ENCODE measurements at regions not wholly inside any gene's neighbourhood (a gene's known extent, or its start where the extent isn't known, plus 50 kb on each side); places are given as distances from the start of the nearest gene placed in this dataset.

- no peak for TF ChIP-seq ZNF124 (CRISPR knock-in tag; IDR thresholded peaks at IDR 0.05)
- TF ChIP-seq ZNF644 (tag; IDR thresholded peaks at IDR 0.05; ENCODE audit: low read depth): peak; percentile 89
- peak; percentile 64; the same call in 1 of the 2 replicates for TF ChIP-seq ZKSCAN1 (IDR thresholded peaks at IDR 0.05; ENCODE audit: low read depth, low read length)
- peak; percentile 32 for TF ChIP-seq TAF9B (IDR thresholded peaks at IDR 0.05; ENCODE audit: partially characterized antibody)
- TF ChIP-seq NCOA2 (IDR thresholded peaks at IDR 0.05; ENCODE audit: partially characterized antibody in 2 of 2): peak; percentile 57 to 58
- no peak for TF ChIP-seq FOXP4 (CRISPR knock-in tag; IDR thresholded peaks at IDR 0.05; ENCODE audit: borderline replicate concordance)
- TF ChIP-seq, protein P1, sequence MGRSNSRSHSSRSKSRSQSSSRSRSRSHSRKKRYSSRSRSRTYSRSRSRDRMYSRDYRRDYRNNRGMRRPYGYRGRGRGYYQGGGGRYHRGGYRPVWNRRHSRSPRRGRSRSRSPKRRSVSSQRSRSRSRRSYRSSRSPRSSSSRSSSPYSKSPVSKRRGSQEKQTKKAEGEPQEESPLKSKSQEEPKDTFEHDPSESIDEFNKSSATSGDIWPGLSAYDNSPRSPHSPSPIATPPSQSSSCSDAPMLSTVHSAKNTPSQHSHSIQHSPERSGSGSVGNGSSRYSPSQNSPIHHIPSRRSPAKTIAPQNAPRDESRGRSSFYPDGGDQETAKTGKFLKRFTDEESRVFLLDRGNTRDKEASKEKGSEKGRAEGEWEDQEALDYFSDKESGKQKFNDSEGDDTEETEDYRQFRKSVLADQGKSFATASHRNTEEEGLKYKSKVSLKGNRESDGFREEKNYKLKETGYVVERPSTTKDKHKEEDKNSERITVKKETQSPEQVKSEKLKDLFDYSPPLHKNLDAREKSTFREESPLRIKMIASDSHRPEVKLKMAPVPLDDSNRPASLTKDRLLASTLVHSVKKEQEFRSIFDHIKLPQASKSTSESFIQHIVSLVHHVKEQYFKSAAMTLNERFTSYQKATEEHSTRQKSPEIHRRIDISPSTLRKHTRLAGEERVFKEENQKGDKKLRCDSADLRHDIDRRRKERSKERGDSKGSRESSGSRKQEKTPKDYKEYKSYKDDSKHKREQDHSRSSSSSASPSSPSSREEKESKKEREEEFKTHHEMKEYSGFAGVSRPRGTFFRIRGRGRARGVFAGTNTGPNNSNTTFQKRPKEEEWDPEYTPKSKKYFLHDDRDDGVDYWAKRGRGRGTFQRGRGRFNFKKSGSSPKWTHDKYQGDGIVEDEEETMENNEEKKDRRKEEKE (IDR thresholded peaks at IDR 0.05; ENCODE audit: borderline replicate concordance in 1 of 2, control insufficient read depth in 1 of 2, low read depth in 2 of 2, low read length in 1 of 2): no peak
- TF ChIP-seq YY1 (IDR thresholded peaks at IDR 0.05; ENCODE audit: borderline replicate concordance in 1 of 3, control insufficient read depth in 1 of 3, extremely low read depth in 1 of 3, insufficient read depth in 3 of 3, insufficient read length in 1 of 3, insufficient replicate concordance in 2 of 3, low read depth in 1 of 3, low read length in 2 of 3): no peak
- TF ChIP-seq, protein P2, sequence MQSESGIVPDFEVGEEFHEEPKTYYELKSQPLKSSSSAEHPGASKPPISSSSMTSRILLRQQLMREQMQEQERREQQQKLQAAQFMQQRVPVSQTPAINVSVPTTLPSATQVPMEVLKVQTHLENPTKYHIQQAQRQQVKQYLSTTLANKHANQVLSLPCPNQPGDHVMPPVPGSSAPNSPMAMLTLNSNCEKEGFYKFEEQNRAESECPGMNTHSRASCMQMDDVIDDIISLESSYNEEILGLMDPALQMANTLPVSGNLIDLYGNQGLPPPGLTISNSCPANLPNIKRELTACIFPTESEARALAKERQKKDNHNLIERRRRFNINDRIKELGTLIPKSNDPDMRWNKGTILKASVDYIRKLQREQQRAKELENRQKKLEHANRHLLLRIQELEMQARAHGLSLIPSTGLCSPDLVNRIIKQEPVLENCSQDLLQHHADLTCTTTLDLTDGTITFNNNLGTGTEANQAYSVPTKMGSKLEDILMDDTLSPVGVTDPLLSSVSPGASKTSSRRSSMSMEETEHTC (IDR thresholded peaks at IDR 0.05): no peak
- no peak for TF ChIP-seq ZNF586 (CRISPR knock-in tag; conservative IDR thresholded peaks at IDR 0.05)
- no peak for TF ChIP-seq PTTG1 (tag; IDR thresholded peaks at IDR 0.05; ENCODE audit: low read depth)
- no peak for TF ChIP-seq DDX20 (tag; IDR thresholded peaks at IDR 0.05; ENCODE audit: low read depth)
- TF ChIP-seq ZNF592 (IDR thresholded peaks at IDR 0.05): peak; percentile 57; the same call in 1 of the 2 replicates
- no peak for TF ChIP-seq MEF2A (IDR thresholded peaks at IDR 0.05; ENCODE audit: control insufficient read depth, low read depth, low read length)
- peak in 1 of 2 experiments; percentile 50; a peak in 1 of 3 replicates for TF ChIP-seq CBX3 (IDR thresholded peaks at IDR 0.05; ENCODE audit: borderline replicate concordance in 1 of 2, low read length in 2 of 2)
- TF ChIP-seq RFX1 (IDR thresholded peaks at IDR 0.05): peak; percentile 21; the same call in 1 of the 2 replicates
Observed at GRCh38 chr6:126112171-126112632, 125.9 kb downstream of the TRMT11 start (continued).
